Ramos (cell line): ENCODE measurements at regions not wholly inside any gene's neighbourhood (a gene's known extent, or its start where the extent isn't known, plus 50 kb on each side); places are given as distances from the start of the nearest gene placed in this dataset.
"Not testable (repeated sequence)": the region's sequence is repeated elsewhere in the genome, so short reads cannot be mapped to it uniquely, and the experiment has no call there.

ENCODE experiments used
- in situ Hi-C: fragments of 300-500 bp; cut with MboI; formaldehyde crosslinking; loops from one replicate; pipeline ENCODE4 v1.14.3; 2022; ENCODE audit warnings: low sequenced_read_pairs; ENCODE audit not compliant: unreplicated experiment

DNA sequence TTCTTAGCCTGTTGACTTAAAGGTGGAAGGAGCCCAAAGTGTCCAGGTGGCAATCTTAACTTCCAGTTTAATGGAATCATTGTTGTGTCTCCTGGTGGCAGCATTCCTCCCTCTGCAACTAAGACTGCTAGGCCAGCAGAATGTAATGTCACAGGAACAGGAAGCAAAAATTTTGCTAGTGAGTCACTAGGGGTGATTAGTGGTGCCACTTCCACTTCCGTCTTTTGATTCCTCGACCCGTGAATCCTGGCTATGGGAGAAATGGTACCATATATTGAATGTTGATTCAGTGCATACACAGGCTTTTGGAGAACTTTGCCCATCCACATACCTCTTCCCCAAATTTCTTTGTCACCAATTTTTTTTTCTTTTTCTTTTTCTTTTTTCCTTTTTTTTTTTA, 661.4 kb downstream of the TAF11L14 start:
- in situ Hi-C loops = not testable (repeated sequence)

DNA sequence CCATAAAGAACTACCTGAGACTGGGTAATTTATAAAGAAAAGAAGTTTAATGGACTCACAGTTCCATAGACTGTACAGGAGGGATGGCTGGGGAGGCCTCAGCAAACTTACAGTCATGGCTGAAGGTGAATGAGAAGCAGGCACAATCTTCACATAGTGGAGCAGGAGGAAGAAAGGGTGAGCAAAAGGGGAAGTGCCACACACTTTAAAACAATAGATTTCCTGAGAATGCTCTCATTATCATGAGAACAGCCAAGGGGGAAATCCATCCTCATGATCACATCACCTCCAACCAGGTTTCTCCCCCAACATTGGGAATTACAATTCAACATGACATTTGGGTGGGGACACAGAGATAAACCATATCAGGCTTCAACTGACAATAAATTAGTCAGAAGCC, 664.9 kb downstream of the TAF11L14 start:
- in situ Hi-C loops = no loop called here

GRCh38 chr5:18305288-18305924, 671.1 kb downstream of the TAF11L14 start:
- in situ Hi-C loops = loop anchor here (10.0 kb wide), 1 partner anchor 1091 kb away; the partner anchor contains the start of gene BASP1

- in situ Hi-C loops = no loop called here
These were observed 677.0 kb downstream of the TAF11L14 start for GRCh38 chr5:18311266-18311665.

DNA sequence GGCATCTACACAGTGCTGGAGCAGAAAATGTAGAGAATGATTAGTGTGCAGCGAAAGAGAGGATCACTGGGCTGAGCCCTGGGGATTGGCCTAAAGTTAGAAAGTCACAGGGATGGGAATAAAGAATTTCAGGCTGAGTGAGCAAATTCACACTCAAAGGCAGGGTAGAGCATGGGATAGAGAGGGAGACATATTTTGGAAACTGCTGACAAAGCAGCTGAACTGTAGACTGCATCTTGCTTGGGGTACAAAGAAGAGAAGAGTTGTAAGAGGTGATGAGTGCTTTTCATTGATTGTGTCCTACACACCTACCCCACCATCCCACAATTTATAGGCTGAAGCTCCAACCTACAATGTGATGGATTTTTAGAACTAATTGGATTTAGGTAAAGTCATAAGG, 677.8 kb downstream of the TAF11L14 start:
- in situ Hi-C loops = no loop called here

DNA sequence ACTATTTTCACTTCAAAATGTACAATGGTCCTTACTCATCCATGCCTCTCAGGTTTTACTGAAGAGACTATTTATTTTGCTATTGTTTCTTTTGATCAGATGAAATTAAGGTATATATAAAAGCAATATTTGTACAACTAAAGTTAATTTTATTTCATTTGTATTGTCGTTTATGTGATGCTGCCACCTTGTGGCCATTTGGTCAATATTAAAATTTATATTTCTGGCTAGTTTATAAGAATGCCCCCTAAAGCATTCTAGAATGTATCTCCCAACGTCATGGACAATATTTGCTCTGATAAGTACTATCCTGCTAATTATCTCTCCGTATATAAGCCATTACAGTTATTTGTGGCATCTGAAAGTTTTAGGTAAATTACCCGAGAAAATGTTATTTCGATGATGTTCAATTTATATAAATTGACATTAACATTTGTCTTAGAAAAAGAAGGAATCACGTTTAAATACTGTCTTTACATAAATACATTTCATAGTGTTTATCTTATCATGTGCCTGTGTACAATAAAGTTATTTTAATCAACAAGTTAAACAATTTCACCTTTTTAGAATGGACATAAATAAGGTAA, 680.0 kb downstream of the TAF11L14 start:
- in situ Hi-C loops = no loop called here

- in situ Hi-C loops = no loop called here
These were observed 687.1 kb downstream of the TAF11L14 start for GRCh38 chr5:18321262-18321942.

DNA sequence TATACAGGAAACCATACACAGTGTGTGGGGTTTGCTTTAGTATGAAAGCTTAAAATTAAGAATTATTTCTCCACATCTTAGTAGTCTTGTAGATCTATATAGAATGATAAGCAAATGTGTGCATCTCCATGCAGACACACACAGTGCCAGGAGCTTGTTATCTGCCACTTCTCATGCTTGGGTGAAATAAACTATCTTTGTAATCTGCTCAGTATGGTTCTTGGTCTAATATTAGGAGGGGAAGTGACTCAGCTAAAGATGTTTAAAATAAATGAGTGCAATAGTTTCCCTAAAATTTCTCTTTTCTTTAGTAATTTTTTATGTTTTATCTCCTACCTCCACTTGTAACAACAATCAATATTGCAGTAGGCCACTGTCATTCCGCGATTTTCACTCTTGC, 689.6 kb downstream of the TAF11L14 start:
- in situ Hi-C loops = no loop called here

GRCh38 chr5:18325431-18325830, 691.2 kb downstream of the TAF11L14 start:
- in situ Hi-C loops = no loop called here

DNA sequence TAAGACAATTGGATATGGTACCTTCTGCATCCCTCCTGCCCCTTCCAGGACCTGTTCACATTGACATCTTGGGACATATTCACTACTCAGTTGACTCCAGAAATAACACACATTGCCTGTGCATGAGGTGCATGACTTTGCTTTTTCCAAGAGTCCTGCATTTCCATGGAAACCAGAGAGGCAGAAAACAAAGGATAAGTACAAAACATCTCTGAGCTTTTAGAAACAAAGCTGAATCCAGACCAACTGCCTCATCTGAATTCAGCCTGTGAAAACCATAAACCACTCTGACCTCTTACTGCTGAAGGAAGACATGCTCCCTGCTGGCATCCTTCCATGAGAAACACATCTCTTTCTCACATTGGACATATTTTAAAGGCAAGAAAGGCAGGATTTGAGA, 695.1 kb downstream of the TAF11L14 start:
- in situ Hi-C loops = no loop called here

- in situ Hi-C loops = no loop called here
These were observed 699.6 kb downstream of the TAF11L14 start for GRCh38 chr5:18333841-18334240.

- in situ Hi-C loops = no loop called here
These were observed 700.7 kb downstream of the TAF11L14 start for GRCh38 chr5:18334949-18335348.

DNA sequence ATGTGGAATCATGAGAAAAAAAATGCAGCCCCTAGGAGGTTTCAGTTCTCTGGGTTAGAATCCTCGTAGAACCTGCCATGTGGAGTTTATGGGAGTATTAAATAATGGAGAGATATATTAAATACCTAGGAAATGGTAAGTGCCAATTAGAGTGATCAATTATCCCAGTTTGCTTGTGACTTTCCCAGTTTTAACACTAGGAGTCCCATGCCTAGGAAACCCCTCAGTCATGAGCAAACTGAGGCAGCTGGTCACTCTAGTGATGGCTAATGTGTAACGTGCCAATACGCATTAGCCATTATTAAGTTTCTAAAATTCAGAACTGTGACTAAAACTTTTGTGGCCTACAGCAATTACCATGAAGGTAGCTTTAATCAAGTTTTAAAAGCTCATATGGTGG, 720.6 kb downstream of the TAF11L14 start:
- in situ Hi-C loops = no loop called here

DNA sequence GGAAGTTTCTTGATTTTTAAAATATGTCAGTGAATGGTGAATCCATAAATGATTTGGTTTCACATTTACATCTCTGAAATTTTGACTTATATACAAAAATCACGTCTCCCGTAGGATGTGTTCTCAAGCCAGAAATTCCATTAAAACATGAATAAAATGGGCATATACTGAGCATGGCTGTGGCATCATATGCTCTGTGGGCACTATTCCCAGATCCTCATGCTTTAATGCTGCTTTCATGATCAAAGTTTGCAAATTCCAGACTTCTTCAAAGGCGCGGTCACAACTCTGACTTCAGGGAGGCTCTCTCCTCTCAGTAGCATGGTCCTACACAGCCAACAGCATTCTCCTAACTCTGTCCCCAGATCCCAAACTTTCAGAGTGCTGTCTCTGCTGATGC, 723.2 kb downstream of the TAF11L14 start:
- in situ Hi-C loops = no loop called here

- in situ Hi-C loops = no loop called here
These were observed 732.0 kb downstream of the TAF11L14 start for GRCh38 chr5:18366234-18366633.

DNA sequence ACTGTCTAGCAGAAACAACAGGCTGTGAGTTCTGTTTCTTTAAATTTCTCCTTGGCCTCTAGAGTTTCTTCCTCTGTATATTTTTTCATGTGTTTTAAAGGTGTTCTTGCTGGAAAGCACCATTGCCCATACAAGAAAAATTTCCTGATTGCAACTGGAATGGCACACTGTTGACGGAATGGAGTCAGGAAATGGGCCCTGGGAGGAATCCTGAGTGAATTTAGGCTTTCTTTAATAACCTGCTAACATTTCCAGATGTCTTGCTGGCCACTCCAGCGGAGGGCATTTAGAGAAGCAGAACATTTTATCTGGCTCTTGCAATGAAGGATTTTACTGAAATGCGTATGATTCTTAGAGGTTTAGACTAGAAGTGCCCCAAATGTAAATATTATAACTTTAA, 736.3 kb downstream of the TAF11L14 start:
- in situ Hi-C loops = no loop called here

GRCh38 chr5:18375641-18376040, 741.4 kb downstream of the TAF11L14 start:
- in situ Hi-C loops = no loop called here

- in situ Hi-C loops = no loop called here
These were observed 743.8 kb downstream of the TAF11L14 start for GRCh38 chr5:18378066-18378465.

- in situ Hi-C loops = no loop called here
These were observed 744.9 kb downstream of the TAF11L14 start for GRCh38 chr5:18379189-18379588.

GRCh38 chr5:18380729-18381362, 746.6 kb downstream of the TAF11L14 start:
- in situ Hi-C loops = no loop called here
